GM19351 (cell line): ENCODE measurements at regions not wholly inside any gene's neighbourhood (a gene's known extent, or its start where the extent isn't known, plus 50 kb on each side); places are given as distances from the start of the nearest gene placed in this dataset.

Source experiments
- ATAC-seq: cut with Tn5 transposase; IDR thresholded peaks from one replicate; pipeline ENCODE4 v1.9.1; 2021; ENCODE audit warnings: mild to moderate bottlenecking, moderate library complexity; ENCODE audit not compliant: unreplicated experiment

- no peak for ATAC-seq
These were observed 51.1 kb upstream of the ZNF236 start for GRCh38 chr18:76771192-76771799.

DNA sequence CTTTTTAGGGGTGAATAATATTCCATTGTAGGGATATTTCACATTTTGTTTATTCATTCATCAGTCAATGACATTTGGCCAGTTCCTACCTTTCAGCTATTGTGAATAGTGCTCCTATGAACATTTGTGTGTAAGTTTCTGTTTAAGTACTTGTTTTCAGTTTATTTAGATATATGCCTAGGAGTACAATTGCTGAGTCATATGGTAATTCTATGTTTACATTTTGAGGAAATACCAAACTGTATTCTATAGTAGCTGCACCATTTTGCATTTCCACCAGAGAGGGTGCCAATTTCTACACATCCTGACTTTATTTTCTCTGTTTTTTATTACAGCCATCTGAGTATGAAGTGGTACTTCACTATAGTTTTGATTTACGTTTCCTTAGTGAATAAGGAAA, 54.4 kb upstream of the ZNF236 start:
- ATAC-seq: no peak

GRCh38 chr18:76766429-76766828, 55.9 kb upstream of the ZNF236 start:
- ATAC-seq: no peak

GRCh38 chr18:76765649-76766048, 56.7 kb upstream of the ZNF236 start:
- ATAC-seq: no peak

GRCh38 chr18:76764291-76764901, 58.0 kb upstream of the ZNF236 start:
- no peak for ATAC-seq

GRCh38 chr18:76759056-76759455, 63.3 kb upstream of the ZNF236 start:
- ATAC-seq: no peak

- no peak for ATAC-seq
These were observed 64.4 kb upstream of the ZNF236 start for GRCh38 chr18:76757925-76758324.

GRCh38 chr18:76757335-76757734, 65.0 kb upstream of the ZNF236 start:
- no peak for ATAC-seq

GRCh38 chr18:76756531-76757253, 65.7 kb upstream of the ZNF236 start:
- ATAC-seq: no peak

- ATAC-seq: no peak
These were observed 68.0 kb upstream of the ZNF236 start for GRCh38 chr18:76754351-76754750.

DNA sequence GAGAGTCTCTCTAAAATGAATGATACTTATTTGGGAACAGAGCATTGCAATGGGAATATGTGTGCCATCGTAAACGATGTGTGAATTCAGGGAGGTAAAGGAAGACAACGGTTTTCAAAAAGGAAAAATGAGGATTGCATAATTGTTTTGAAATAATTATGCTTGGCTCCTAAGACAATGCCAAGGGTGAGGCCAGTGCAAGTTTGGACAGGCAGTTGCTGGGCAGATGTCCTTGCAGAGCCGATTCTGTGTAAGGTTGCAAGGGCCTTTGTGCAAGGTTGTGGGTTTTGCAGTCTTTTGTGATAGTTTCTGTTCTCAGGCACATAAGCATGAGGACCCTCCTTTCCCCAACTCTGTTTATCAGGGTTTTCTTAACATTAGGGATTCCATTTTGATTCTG, 70.0 kb upstream of the ZNF236 start:
- ATAC-seq: no peak

DNA sequence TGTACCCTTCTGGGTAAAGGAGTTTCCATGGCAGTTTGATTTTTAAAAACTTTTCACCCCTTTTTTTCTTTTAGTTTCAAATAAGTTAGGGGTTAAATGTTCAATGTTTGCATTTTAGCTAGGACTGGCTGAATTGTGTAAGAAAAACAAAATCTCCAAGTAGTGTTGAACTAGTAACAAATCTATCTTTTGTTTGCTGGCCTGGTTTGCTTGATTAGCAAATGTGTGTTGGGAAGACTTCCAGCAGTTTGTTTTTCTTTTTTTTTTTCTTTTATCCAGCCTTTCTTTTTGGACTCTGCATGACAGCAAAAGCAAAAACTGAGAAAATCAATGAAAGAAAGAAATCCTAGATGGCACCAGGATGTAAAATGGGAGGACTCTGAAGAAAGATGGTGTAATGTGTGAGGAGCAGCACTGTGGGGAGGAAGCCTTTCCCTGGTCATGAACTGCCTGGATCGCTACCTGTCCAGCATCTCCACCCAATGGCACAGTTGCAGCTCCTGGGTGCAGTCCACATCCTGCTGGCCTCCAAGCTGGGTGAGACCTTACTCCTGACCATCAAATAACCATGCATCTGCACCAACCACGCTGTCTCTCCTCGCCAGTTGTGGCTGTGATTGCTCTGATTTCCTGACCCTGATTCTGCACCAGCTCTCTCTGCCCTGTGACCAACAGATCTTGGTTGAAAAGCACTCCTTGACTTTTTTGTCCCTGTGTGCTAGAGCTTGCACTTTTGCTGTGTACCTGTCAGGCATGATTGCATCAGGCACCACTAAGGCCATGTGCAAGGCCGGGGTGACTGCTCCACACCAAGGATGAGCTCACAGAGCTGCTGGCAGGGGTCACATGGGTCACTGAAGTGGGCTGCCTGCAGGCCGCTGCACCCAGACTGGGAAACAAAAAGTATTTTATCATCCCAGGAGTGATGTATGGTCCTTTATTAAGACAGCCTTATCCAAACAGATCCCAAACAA, 71.2 kb upstream of the ZNF236 start:
- ATAC-seq: no peak

DNA sequence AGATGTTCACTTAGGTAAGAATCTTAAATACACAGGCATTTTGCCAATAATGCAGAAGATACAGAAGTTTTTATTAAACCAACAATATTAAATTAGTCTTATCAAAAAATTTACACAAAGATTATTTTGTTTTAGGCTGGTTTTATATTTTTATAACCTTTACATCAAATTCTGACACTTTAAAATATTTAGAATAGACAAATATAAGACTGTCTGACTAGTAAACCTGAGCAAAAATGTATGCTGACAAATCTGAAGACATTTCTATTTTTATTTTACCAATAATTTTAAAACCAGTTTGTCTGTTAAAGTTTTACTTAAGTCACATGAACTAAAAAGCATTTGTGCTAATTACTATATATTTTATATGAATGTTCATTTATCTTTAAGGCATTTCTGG, 72.1 kb upstream of the ZNF236 start:
- no peak for ATAC-seq

DNA sequence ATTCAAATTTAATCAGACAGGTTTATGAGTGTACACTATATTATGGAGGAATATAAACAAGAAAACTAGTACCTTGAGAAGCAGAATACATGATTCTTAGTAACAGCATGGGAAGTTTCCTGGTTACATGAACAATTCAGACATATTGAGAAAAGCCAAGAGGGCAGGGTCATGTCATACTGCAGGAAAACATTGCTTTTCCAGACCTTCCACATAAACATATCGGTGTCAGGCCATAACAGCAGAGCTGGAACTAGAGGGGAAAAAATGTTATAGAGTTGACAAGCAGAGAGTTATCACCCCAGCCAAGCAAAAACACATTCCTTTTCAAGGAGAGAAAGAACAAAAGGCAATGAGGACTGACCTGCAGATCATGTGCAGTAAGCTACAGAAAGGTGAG, 74.7 kb upstream of the ZNF236 start:
- no peak for ATAC-seq

DNA sequence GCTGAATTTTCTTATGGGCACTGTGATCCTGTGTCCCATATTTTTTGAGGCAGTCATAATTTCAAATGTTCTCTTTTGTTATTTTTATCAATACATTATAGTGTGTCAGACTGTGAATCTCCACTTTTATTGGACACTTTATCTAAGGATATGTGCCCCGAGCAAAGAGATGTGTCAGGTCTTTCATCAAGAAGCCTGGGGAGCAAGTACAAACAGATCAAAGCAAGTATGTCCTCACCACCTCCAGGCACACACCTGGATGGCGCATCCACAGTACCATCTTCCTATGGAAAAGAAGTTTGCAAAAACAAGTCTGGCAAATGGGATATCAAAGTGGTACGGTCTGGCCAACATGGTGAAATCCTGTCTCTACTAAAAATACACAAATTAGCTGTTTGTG, 81.0 kb upstream of the ZNF236 start:
- ATAC-seq: no peak

- ATAC-seq: no peak
These were observed 86.0 kb upstream of the ZNF236 start for GRCh38 chr18:76736309-76736708.

GRCh38 chr18:76730901-76731300, 91.5 kb upstream of the ZNF236 start:
- ATAC-seq: no peak

GRCh38 chr18:76727589-76727988, 94.8 kb upstream of the ZNF236 start:
- ATAC-seq: no peak

- no peak for ATAC-seq
These were observed 96.9 kb upstream of the ZNF236 start for GRCh38 chr18:76725445-76725844.

- no peak for ATAC-seq
These were observed 99.9 kb upstream of the ZNF236 start for GRCh38 chr18:76722224-76723061.
